IPS-NIHi11 (cell line): ENCODE measurements at regions not wholly inside any gene's neighbourhood (a gene's known extent, or its start where the extent isn't known, plus 50 kb on each side); places are given as distances from the start of the nearest gene placed in this dataset.

Source experiments
- DNase-seq: peaks from one replicate; pipeline ENCODE4 v3.0.0; 2012; ENCODE audit warnings: mixed read lengths, low spot score

DNA sequence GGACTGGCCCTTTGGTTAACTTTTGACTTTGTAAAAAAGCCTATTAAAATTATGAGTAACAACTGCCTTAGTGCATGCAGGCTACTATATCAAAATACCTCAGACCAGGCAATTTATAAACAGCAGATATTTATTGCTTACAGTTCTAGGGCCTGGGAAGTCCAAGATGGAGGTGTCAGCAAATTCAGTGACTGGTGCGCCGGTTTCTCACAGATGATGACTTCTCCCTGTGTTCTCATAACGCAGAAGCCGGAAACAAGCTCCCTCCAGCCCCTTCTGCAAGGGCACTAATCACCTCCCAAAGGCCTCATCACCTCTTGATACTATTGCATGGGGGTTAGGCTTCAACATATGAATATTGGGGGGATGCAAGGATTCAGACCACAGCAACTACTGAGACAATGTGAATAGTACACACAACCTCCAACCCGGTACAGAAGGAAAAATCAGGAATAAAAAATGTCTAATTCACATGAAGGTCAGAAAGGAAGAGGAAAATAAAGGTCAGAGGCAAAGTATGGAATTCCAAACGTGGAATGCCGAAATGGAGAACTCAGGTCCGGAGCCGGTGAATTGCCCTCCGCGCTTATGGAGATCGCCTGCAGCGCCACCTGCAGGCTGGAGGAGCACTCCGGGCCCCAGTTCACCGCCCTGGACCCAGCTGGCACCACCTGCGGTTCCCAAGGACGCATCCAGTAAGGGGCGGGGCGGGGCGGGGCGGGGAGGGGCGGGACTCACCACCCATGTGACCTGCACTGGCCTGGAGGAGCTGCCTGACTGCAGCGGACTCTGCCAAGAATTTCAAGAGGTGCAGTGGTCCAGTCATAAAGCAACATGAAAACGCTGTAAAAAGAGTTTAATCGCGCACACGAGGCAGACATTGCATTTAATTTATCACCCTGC lies 203.4 kb downstream of the KIF26A start:
- peak; percentile 99 for DNase-seq

DNA sequence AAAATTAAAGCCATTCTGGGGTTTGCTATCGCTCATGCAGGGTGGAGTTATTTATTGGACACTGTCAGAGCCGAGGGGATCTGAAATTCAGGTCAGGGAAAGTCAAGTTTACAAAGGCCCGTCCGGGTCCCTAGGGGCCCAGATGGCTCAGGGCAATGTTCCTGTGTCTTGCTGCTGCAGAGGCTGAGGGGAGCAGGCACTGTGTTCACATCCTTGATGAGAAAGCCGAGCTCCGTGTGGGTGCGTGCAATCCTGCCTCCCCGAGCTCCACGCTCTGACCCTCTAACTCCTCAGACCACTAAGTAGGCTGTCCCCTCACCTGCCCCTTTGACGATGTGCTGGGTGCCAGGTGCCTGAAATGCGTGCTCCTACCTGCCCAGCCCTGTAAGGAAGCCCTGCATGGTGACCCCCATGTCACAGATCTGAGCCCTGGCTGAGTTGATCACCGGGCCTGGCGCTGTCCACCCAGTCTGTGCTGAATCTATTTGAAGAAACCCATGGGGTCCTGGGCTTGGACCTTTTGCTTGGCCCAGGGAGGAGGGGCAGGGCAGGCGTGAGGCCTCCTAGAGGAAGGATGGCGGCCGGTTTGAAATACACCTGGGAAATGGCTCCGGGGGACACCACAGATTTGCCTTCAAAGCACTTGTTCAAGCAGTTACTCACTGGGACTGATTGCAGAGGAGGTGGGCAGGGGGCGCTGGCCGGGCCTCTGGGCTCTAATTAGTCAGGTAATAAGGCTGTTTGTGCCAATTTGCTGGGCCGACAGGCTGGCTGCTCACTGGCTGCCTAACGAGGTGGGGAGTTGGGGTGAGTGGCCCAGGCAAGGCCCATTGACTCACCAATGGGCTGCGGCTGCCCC lies 204.3 kb downstream of the KIF26A start:
- peak; percentile 83 for DNase-seq

DNA sequence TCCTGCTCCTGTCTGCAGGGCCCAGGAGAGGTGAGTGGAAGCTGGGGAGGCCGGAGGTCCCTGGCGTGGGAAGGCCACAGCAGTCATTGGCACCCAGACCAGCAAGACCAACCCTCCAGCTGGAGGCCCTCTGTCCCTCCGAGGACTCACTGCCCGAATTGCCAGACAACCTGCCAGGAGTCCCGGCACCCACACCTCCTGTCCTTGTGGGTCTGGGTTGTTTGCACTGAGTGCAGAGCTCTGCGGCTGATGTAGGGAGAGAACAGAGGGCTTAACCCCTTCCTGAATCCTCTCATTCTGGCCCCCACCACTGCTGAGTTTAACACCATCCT lies 204.9 kb downstream of the KIF26A start:
- no peak for DNase-seq

DNA sequence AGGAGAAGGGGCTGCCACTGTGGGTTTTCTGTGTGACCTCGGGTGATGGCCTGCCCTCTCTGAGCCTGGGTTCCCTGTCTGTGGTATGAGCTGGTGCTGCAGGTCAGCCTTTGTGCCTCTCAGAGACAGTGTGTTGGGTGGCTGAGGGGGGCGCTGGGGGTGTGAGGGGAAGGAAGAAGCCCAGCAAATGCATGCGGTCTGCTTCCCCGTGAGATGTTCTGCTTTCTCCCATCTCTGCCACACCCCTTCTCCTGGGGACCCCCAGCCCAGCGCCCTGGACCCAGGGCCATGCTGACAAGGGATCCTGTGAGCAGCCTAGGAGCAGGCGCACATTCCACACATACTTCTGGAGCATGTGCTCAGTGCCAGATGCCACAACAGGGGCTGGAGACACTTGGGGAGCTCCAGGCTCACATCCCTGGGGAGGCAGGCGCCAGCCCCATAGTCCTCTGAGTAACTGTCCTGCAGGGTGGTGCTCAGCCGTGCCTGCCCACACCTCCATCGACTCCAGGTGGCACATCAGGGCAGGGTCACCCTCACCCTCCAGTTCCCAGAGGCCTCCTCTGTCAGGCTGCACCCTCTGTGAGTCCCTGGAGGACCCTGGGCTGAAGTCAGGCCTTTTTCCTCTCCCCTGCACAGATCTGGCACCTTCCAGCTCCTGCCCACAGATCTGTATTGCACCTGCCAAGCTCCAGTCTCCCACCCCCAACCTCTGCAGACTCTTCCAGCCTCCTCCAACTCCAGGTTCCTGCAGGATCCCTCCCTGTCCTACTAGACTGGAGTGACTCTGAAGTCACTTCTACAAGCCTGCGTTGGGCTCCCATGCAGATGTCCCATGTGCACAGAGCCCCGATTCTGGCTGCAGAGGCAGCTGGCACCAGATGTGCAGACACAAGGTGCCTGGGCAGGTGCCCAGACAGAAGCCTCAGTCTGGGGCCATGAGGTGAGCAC lies 205.6 kb downstream of the KIF26A start:
- DNase-seq = no peak

DNA sequence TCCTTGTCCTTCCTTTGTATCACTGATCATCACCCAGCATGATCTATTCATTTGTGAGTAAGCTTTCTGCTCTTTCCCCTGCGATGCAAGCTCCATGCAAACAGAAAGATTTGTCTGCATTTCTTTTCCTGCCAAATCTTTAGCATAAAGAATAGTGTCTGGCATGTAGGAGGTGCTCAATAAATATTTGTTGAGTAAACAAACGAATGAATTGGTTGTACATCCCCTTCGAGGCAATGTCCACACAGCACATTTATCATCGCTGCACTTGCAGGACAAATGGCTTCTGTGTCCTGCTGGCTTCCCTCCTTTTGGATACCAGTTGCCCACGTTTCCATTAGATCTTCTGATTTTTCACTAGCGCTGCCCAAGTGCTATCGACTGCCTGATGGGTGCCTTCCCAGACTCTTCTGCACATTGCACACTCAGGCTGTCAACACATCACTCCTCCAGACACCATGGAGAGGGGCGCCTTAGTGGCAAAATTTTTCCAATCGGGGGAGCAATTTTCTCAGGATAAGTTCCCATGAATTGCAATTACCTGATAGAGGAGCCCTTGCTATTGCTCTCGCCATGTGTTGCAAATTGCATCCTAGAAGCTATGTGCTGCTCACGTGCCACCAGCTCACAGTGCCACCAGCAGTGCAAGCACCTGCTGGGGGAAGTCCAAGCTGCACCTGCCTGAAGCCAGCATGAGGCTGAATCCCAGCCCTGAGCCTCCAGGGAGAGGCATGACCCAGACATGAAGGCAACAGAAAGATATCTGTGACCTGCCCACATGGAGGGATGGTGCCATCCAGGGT lies 206.6 kb downstream of the KIF26A start:
- no peak for DNase-seq

DNA sequence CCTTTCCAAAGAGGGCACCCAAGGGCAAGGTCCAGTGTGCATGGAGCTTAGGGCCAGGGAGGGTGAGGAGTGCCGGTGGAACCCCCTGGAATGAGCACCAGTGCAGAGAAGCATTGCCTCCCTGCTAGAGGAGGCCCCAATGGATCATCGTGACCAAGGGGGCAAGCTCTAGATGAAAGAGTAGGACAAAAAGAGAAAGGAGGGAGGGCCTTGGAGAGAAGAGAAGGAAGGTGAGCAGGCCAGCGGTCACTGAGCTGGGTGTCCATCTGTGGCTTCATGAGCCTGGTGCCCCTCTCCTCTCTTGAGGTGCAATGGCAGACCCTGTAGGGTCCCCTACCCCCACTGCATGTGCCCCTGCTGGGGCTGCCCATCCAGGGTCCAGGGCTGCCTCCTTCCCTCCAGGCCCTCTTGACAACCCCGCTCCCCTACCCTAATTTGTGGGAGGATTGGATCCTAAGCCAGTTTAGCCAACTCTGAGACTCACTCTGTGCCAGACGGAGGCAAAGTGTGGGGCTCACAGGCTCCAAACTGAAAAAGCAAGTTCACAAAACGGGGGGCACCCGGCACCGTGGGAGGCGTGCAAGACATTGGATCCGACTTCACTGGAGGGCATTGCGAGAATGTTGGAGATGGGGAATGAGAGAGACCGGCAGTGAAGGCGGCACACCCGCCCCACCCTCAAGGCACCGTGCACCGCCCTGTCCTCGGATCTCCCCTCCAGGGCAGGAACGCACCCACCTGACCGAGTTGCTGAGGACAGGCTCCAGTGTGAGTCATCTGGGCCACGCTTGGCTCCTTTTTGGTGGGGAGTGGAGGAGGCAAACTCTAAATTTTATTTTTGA lies 207.5 kb downstream of the KIF26A start:
- no peak for DNase-seq

GRCh38 chr14:104346608-104347007 lies 208.2 kb downstream of the KIF26A start:
- DNase-seq = no peak

DNA sequence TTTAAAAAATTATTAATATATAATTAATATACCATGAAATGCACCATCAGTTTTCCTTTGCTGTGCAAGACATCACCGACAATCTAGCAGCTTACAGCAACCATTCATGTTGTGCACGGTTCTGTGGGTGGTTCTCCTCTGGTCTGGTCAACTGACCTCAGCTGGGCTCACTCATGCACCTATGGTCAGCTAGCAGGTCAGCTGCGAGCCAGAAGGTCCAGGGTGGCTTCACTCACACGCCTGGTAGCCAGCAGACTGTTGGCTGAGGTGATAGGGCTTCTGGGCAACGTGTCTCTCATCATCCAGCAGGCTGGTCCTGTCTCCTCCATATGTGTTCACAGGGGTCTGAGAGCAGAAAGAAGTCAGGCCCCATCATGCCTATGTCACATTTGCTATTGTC lies 210.4 kb downstream of the KIF26A start:
- no peak for DNase-seq

DNA sequence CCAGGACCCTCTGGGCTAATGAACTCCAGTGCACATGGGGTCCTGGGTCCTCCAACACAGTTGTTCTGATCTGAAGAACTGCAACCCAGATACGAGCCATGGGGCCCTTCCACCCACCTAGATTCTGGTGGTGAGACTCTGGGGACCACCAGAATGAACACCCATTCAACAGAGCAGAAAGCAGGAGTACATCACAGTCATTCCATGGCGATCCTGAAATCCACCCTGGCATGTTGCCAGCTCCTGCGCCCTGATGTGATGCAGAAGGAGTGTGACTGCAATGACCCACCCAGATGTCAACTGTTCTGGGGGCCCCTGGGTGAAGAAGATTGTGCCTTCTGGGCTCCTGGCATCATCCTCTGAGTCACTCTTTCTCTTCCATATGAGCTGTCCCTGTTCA lies 211.6 kb downstream of the KIF26A start:
- DNase-seq = no peak

DNA sequence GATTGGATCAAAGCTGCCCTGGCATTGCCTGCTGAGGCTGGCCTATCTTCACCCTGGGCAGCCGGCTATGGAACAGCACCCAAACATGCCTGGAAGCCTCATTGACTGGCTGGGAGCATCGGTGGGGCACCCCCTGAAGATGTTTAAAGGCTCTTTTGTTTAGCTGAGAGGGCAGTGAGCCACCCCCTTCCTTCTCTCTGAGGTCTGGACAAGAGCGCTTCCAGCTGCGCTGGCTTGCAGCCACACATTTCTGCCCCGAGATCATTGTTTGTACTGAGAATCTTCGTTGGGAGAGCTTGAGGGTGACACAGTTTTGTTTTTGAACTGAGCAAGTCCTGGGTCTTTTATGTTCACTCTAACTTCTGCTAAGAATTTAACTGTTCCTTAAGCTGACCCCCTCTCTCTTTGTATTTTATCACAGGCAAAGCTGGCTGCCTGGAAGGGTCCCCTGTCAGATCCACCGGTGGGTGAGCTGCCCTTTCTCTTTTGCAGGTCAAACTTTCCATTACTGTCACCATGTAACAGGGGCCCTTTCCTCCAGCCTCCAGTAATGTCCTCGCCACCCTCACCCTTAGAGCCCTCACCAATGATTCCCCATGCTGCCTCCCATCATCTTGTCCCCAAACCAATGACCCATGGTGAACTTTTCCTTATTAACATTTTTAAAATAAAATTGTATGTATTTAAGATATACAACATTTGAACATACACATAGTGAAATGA lies 212.2 kb downstream of the KIF26A start:
- no peak for DNase-seq

DNA sequence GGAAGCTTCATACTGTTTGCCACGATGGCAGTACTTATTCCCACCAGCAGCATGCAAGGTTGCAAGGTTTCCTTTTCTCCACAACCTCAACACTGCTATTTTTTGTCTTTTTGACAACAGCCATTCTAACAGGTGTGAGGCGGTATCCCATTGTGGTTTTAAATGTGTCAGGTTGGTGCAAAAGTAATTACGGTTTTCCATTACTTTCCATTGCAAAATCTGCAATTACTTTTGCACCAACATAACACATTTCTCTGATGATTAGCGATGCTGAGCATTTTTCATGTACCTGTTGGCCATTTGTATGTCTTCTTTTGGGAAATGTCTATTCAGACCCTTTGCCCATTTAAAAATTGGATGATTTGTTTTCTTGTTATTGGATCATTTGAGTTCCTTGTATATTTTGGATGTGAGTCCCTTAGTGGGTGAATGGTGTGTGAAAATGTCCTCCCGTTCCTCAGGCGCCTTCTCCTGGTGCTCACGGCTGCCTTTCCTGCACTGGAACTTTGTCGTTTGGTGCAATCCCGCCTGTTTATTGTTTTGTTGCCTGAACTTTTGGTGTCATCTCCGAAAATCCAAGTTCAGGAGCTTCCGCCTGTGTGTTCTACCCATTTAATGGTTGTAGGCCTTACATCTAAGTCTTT lies 213.6 kb downstream of the KIF26A start:
- no peak for DNase-seq

DNA sequence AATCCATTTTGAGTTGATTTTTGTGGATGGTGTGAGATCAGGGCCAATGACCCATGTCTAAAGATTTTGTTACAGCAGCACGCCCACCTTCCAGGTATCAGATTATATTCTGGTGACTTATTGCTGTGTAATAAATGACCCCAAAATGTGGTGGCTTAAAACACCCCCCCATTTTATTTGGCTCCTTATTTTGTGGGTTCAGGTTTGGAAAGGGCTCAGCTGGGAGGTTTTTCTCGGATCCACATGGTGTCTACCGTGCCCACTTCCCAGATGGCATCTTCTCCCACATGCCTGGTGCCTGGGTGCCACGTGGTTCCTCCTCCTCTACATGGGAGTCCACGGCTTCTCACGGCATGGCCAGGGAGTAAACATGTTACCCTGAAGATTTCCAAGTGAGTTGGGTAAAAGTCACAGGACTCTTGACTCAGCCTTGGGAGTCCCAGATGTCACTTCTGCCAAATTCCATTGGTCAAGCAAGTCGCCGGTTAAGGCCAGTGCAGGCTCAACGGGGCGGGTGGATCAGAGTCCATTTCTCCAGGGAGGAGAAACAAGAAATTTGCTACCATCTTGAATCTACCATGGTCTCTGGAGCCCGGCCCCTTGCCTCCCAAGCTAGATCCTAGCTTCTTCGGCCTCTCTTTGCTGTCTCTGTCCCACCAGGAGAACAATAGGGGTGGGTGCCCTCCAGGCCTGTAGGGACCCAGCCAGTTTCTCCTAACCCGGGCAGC lies 214.3 kb downstream of the KIF26A start:
- no peak for DNase-seq

DNA sequence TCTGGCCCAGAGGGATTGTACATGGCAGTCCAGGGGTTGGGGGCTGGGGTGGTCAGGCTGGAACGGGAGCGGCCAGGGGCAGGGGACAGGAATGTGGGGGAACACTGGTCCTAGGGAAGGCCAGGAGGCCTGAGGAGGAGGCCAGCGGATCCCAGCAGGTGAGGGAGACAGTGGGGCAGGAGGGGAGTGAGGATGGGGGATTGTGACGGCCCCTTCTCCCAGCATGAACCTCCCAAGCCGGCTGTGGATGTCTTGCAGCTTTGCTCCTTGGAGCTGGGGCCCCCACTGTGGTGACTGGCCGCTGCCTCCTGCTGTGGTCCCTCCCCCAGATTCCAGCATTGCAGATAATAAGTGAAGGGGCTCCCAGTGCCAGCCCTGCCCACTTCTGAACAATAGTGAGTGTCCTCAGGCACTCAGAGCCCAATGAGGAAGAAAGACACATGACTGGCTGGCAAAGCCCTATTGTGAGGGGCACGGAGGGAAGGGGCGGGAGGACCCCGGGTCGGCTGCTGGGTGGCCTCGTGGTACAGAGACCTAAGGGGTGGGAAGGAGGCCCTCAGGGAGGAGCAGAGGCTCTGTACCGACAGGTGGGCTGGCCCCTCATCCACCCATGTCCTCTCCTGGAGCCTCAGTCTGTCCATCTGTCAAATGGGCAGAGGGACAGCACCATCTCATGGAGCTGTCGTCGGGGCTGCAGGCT lies 215.0 kb downstream of the KIF26A start:
- no peak for DNase-seq

DNA sequence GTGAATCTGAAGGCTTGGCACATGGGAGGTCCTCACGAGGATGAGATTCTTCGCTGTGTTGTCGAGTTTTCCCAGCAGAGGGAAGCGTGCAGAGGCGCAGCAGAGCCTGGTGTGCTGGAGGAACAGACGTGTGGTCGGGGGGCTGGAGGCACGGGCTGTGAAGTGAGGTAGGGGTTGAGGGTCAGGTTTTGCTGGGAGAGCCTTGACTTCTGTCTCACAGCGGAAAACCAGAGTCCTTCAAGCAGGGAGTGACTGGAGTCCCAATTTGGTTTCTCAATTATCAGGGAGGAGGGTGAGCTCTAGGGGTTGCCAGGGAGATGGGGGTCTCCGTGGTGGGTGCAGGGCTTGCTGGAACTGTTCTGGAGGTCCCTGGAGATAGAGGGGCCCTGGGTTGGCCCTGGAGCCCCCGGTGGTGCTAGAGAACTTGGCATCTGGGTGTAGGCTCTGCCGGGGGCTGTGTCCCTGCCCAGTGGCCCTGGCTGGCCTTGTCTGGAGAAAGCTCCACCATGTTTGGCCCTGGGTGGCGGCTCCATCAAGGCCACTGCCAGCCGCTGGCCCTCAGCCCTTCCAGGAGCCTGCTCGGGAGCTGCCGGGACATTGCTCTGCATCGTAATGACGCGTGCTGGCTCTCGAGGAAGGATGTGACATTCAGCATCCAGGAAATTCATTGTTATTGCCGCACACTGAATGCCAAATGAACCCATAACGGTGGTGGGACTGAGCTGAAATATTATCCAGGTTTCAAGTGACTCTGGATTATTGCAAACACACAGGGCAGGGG lies 215.7 kb downstream of the KIF26A start:
- no peak for DNase-seq

DNA sequence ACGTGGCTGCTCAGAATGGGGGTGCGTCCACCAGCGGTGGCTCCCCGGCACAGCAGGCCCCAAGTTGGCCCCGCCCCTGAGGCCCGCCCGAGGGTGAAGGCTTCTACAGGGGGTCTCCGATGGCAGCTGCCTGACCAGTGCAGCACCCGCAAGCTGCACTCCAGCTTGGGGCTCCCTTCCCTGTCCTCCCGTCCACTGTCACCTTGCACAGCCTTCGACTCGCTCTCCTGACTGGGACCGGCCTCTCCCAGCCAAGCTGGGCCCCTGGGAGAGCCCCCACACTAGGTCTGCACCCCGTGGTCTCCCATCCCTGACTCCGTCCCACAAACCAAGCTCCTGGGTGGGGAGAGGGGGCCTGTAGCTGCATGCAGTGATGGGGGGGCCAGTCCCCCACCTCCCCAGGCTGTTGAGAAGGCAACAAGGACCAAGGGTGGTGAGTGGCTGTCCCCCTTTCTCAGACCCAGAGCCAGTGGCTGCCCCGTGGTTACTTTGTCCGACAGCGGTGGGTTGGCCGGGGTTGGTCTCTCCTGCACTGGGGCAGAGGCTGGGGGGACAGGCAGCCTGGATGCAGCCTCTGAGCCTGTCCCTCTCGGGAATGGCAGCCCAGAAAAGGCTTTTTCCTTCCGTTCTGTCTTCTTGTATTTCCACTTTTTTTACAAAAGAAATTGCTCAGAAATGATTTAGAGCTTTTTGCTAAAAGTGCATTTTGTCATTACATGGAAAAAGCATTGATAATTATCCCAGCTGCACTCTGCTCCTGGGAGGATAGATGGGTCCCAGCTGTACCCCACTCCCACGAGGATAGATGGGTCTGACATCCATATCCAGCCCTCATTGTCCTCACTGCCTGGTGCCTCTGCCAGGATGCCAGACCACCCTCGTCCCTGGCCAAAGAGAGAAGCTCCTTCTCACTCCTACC lies 217.0 kb downstream of the KIF26A start:
- DNase-seq = no peak
